ENCODE measurements at regions not wholly inside any gene's neighbourhood (a gene's known extent, or its start where the extent isn't known, plus 50 kb on each side); places are given as distances from the start of the nearest gene placed in this dataset.

DNA sequence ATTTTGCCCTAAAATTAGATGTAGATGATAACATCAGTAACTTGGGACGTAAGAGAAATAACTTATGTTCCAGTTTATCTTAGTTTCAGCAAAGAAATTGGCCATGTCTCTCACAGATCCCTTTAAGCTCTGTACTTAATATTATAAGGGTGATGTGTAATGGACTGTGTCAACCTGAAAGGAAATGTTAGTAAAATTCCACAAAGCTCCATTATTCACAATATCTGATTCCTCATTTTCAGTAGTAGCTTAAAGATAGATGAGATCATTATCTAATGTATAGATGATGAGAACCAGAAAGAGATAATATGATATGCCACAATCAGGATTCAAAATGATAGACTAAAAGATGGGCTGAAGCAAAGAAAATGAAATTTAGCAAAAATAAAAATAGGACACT, 316.8 kb upstream of the CHRM2 start:
- ATAC-seq, result no peak
- H3K4me1 ChIP-seq, result no peaks in the 10 kb centered on the region
- TF ChIP-seq ZSCAN20 (CRISPR knock-in tag; IDR thresholded peaks at IDR 0.05) (no peak), TP53 (CRISPR knock-in tag; IDR thresholded peaks at IDR 0.05) (no peak), USF2 (IDR thresholded peaks at IDR 0.05) (no peak), EHF (CRISPR knock-in tag; IDR thresholded peaks at IDR 0.05) (no peak)
- TF ChIP-seq, protein P1, sequence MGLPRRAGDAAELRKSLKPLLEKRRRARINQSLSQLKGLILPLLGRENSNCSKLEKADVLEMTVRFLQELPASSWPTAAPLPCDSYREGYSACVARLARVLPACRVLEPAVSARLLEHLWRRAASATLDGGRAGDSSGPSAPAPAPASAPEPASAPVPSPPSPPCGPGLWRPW (IDR thresholded peaks at IDR 0.05), result no peak
- FAIRE-seq, result no peak
- no peak overlapping the region for H3K4me3 ChIP-seq
- CTCF ChIA-PET, result no interaction called here
- H3K27ac ChIP-seq, result no peak overlapping the region
- no peak overlapping the region for H3K4me2 ChIP-seq
- POLR2A ChIA-PET, result no interaction called here
- WGBS (ENCODE audit: missing lambda C conversion rate), result 0% methylated on average over 1 of the region's 1 CpG
- DNase-seq (ENCODE audit: low read depth in 1 of 2, low spot score in 1 of 2), result no peak
- H3K9me3 ChIP-seq, result no peaks in the 10 kb centered on the region

DNA sequence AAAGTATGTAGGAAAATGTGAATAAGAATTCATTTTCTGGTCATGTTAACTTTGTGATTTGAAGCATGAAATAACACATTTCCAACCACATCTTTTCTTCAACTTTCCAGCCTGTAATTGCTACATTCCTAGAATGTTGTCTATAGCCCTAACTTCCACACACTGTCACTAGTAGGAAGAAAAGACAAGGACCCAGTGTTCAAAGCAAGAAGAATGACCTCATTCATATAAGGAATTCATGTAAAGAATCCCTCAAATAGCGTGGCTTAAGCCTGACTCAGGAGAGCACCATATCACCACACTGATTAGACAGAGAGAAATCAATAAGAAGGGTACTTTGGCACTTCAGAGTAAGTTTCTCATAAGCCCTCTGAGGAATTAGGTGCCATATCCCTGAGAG, 318.7 kb upstream of the CHRM2 start:
- Histone ChIP-seq H3K4me2 (no peak overlapping the region), H3K4me1 (no peaks in the 10 kb centered on the region), H3K9me3 (no peaks in the 10 kb centered on the region), H3K27ac (no peak overlapping the region), H3K4me3 (no peak overlapping the region)
- 4% methylated on average over 1 of the region's 1 CpG for WGBS (ENCODE audit: missing lambda C conversion rate)
- TF ChIP-seq CHD2 (IDR thresholded peaks at IDR 0.05; ENCODE audit: low read length, partially characterized antibody) (no peak), RNF2 (IDR thresholded peaks at IDR 0.05; ENCODE audit: borderline replicate concordance, low read depth) (no peak), NPAS2 (CRISPR knock-in tag; IDR thresholded peaks at IDR 0.05; ENCODE audit: borderline replicate concordance) (no peak), ZNF302 (CRISPR knock-in tag; IDR thresholded peaks at IDR 0.05) (no peak), RAD21 (conservative IDR thresholded peaks at IDR 0.05 in 1 of 2, IDR thresholded peaks at IDR 0.05 in 1 of 2) (no peak), MAFK (IDR thresholded peaks at IDR 0.05; ENCODE audit: partially characterized antibody) (no peak), SMC3 (IDR thresholded peaks at IDR 0.05) (no peak)
- DNase-seq (ENCODE audit: low read depth in 1 of 2, low spot score in 1 of 2) (no peak), ATAC-seq (no peak), FAIRE-seq (no peak)
- ChIA-PET POLR2A (no interaction called here), CTCF (no interaction called here)

GRCh38 chr7:136533732-136534131, 334.7 kb upstream of the CHRM2 start:
- no peaks in the 10 kb centered on the region for H3K4me1 ChIP-seq
- ATAC-seq, result no peak
- no peak overlapping the region for H3K27ac ChIP-seq
- DNase-seq (ENCODE audit: low read depth in 1 of 2, low spot score in 1 of 2), result no peak
- CTCF ChIA-PET, result no interaction called here
- H3K4me3 ChIP-seq, result no peak overlapping the region
- H3K4me2 ChIP-seq, result no peak overlapping the region
- no peak for FAIRE-seq
- POLR2A ChIA-PET, result no interaction called here
- WGBS (ENCODE audit: missing lambda C conversion rate), result 0% methylated on average over 4 of the region's 8 CpGs
- TF ChIP-seq EHF (CRISPR knock-in tag; IDR thresholded peaks at IDR 0.05) (no peak), ESRRA (IDR thresholded peaks at IDR 0.05; ENCODE audit: borderline replicate concordance, low read length) (no peak), ZNF302 (CRISPR knock-in tag; IDR thresholded peaks at IDR 0.05) (no peak), SMC3 (IDR thresholded peaks at IDR 0.05) (no peak), ZFP36 (IDR thresholded peaks at IDR 0.05; ENCODE audit: borderline replicate concordance, partially characterized antibody) (no peak), TFCP2L1 (CRISPR knock-in tag; IDR thresholded peaks at IDR 0.05) (no peak), POLR2AphosphoS2 (conservative IDR thresholded peaks at IDR 0.05; ENCODE audit: low read length) (no peak), HOXB5 (CRISPR knock-in tag; IDR thresholded peaks at IDR 0.05) (no peak), CEBPB (IDR thresholded peaks at IDR 0.05) (no peak)
- TF ChIP-seq, protein P2, sequence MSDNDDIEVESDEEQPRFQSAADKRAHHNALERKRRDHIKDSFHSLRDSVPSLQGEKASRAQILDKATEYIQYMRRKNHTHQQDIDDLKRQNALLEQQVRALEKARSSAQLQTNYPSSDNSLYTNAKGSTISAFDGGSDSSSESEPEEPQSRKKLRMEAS (IDR thresholded peaks at IDR 0.05), result no peak
- no peaks in the 10 kb centered on the region for H3K9me3 ChIP-seq

GRCh38 chr7:136530831-136531230, 337.6 kb upstream of the CHRM2 start:
- POLR2A ChIA-PET, result no interaction called here
- no peak for ATAC-seq
- TF ChIP-seq HDAC2 (IDR thresholded peaks at IDR 0.05) (no peak), ZNF302 (CRISPR knock-in tag; IDR thresholded peaks at IDR 0.05) (no peak), HOXB5 (CRISPR knock-in tag; IDR thresholded peaks at IDR 0.05) (no peak), ESRRA (IDR thresholded peaks at IDR 0.05; ENCODE audit: borderline replicate concordance, low read length) (no peak), FOSL2 (IDR thresholded peaks at IDR 0.05) (no peak), FOSL2 (CRISPR knock-in tag; IDR thresholded peaks at IDR 0.05) (no peak), CHD4 (IDR thresholded peaks at IDR 0.05; ENCODE audit: borderline replicate concordance) (no peak), NR3C1 (IDR thresholded peaks at IDR 0.05) (no peak), POLR2A (IDR thresholded peaks at IDR 0.05; ENCODE audit: low read length) (no peak), TP53 (CRISPR knock-in tag; IDR thresholded peaks at IDR 0.05) (no peak), EP300 (IDR thresholded peaks at IDR 0.05) (no peak)
- TF ChIP-seq, protein P1 (IDR thresholded peaks at IDR 0.05), result no peak
- Histone ChIP-seq H3K9me3 (no peaks in the 10 kb centered on the region), H3K27ac (no peak overlapping the region), H3K4me2 (no peak overlapping the region), H3K4me1 (no peaks in the 10 kb centered on the region), H3K4me3 (no peak overlapping the region)
- CTCF ChIA-PET, result no interaction called here
- DNase-seq (ENCODE audit: low read depth in 1 of 2, low spot score in 1 of 2), result no peak
- FAIRE-seq, result no peak
